ENCODE measurements at regions not wholly inside any gene's neighbourhood (a gene's known extent, or its start where the extent isn't known, plus 50 kb on each side); places are given as distances from the start of the nearest gene placed in this dataset.

GRCh38 chr11:95554911-95555310 is 234.7 kb downstream of the FAM76B start:
- Histone ChIP-seq H3K27ac (no peak overlapping the region), H3K4me1 (ENCODE audit: low read depth) (peaks cover 1% of the 10 kb centered on the region), H3K27me3 (no peaks in the 10 kb centered on the region), H3K36me3 (no peaks in the 10 kb centered on the region), H3K9me3 (ENCODE audit: low read depth) (no peaks in the 10 kb centered on the region), H3K4me3 (no peak overlapping the region)
- no peak for TF ChIP-seq CTCF (IDR thresholded peaks at IDR 0.05; ENCODE audit: low read depth, low read length)
- no peak for DNase-seq (ENCODE audit: low read depth in 1 of 2, low spot score in 1 of 2)

- DNase-seq (ENCODE audit: low read depth in 1 of 2, low spot score in 1 of 2) = no peak
- Histone ChIP-seq H3K4me1 (ENCODE audit: low read depth) (no peaks in the 10 kb centered on the region), H3K36me3 (no peaks in the 10 kb centered on the region), H3K4me3 (no peak overlapping the region), H3K27ac (no peak overlapping the region), H3K27me3 (no peaks in the 10 kb centered on the region), H3K9me3 (ENCODE audit: low read depth) (no peaks in the 10 kb centered on the region)
- TF ChIP-seq CTCF (IDR thresholded peaks at IDR 0.05; ENCODE audit: low read depth, low read length) = no peak
Measured at GRCh38 chr11:95549301-95549700, 240.3 kb downstream of the FAM76B start.

DNA sequence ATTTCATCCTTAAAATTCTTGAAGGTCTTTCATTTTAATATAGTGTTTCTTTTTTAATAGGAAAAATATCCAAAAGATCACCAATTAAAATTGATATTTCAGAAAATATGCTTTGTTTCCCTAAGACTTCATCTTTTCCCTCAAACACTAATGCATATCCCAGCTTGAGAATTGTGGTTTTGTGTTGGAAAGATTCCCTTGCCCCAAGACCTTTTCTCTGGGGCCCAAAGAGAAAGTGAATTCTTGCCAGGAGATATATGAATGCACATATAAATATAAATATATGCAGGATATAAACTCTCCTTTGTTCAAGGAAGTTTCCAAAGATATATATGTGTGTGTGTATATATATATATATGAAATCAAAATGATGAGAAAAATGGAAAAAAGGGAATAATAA is 241.2 kb downstream of the FAM76B start:
- no peak overlapping the region for H3K4me3 ChIP-seq
- no peak overlapping the region for H3K27ac ChIP-seq
- H3K4me1 ChIP-seq (ENCODE audit: low read depth) = no peaks in the 10 kb centered on the region
- H3K36me3 ChIP-seq = no peaks in the 10 kb centered on the region
- H3K9me3 ChIP-seq (ENCODE audit: low read depth) = no peaks in the 10 kb centered on the region
- H3K27me3 ChIP-seq = no peaks in the 10 kb centered on the region
- DNase-seq (ENCODE audit: low read depth in 1 of 2, low spot score in 1 of 2) = no peak
- TF ChIP-seq CTCF (IDR thresholded peaks at IDR 0.05; ENCODE audit: low read depth, low read length) = no peak

GRCh38 chr11:95547976-95548375 is 241.6 kb downstream of the FAM76B start:
- no peaks in the 10 kb centered on the region for H3K36me3 ChIP-seq
- H3K4me1 ChIP-seq (ENCODE audit: low read depth) = no peaks in the 10 kb centered on the region
- H3K9me3 ChIP-seq (ENCODE audit: low read depth) = no peaks in the 10 kb centered on the region
- TF ChIP-seq CTCF (IDR thresholded peaks at IDR 0.05; ENCODE audit: low read depth, low read length) = no peak
- no peak for DNase-seq (ENCODE audit: low read depth in 1 of 2, low spot score in 1 of 2)
- no peak overlapping the region for H3K4me3 ChIP-seq
- no peak overlapping the region for H3K27ac ChIP-seq
- no peaks in the 10 kb centered on the region for H3K27me3 ChIP-seq

GRCh38 chr11:95547186-95547585 is 242.4 kb downstream of the FAM76B start:
- DNase-seq (ENCODE audit: low read depth in 1 of 2, low spot score in 1 of 2) = no peak
- no peak for TF ChIP-seq CTCF (IDR thresholded peaks at IDR 0.05; ENCODE audit: low read depth, low read length)
- no peaks in the 10 kb centered on the region for H3K9me3 ChIP-seq (ENCODE audit: low read depth)
- H3K4me1 ChIP-seq (ENCODE audit: low read depth) = no peaks in the 10 kb centered on the region
- H3K36me3 ChIP-seq = no peaks in the 10 kb centered on the region
- H3K4me3 ChIP-seq = no peak overlapping the region
- H3K27ac ChIP-seq = no peak overlapping the region
- H3K27me3 ChIP-seq = no peaks in the 10 kb centered on the region
